Breast epithelium (tissue), 3 donors: ENCODE measurements at regions not wholly inside any gene's neighbourhood (a gene's known extent, or its start where the extent isn't known, plus 50 kb on each side); places are given as distances from the start of the nearest gene placed in this dataset.

Experiments used
- POLR2A ChIP-seq: fragments of 450-650 bp; IDR thresholded peaks from one replicate; pipeline ENCODE4 v1.6.1; 2016; ENCODE audit warnings: antibody characterized with exemption, mild to moderate bottlenecking, moderate library complexity
- POLR2AphosphoS5 ChIP-seq, 3 donors: sonication (generic); formaldehyde crosslinking; IDR thresholded peaks; one replicate each; pipeline ENCODE4 v1.6.1; 2017; ENCODE audit warnings: antibody characterized with exemption in 3 of 3
- TF ChIP-seq, protein P1 (sequence below), 3 donors: fragments of 450-650 bp; IDR thresholded peaks; one replicate each; pipeline ENCODE4 v1.5.1; 2016 to 2017; ENCODE audit warnings: antibody characterized with exemption in 3 of 3, mild to moderate bottlenecking in 3 of 3, moderate library complexity in 3 of 3

DNA sequence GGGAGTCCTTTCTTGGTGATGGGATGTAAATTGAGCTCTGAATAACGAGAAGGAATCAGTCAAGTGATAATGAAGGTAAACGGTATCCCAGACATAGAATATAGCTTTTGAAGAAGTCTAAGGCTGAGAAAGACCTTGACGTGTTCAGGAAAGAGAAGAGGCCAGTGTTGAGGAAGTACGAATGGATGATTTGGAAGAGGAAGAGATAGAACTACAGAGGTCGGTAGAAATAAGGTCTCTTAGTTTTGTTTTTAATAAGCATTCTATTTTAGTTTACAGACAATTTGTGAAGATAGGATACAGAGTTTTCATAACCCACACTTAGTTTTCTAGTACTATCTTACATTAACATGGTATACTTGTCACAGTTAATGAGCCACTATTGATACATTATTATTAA lies 1598.1 kb downstream of the FAM181B start:
- TF ChIP-seq POLR2A (no peak), POLR2AphosphoS5 (IDR thresholded peaks at IDR 0.05) (no peak)
- TF ChIP-seq, protein P1, sequence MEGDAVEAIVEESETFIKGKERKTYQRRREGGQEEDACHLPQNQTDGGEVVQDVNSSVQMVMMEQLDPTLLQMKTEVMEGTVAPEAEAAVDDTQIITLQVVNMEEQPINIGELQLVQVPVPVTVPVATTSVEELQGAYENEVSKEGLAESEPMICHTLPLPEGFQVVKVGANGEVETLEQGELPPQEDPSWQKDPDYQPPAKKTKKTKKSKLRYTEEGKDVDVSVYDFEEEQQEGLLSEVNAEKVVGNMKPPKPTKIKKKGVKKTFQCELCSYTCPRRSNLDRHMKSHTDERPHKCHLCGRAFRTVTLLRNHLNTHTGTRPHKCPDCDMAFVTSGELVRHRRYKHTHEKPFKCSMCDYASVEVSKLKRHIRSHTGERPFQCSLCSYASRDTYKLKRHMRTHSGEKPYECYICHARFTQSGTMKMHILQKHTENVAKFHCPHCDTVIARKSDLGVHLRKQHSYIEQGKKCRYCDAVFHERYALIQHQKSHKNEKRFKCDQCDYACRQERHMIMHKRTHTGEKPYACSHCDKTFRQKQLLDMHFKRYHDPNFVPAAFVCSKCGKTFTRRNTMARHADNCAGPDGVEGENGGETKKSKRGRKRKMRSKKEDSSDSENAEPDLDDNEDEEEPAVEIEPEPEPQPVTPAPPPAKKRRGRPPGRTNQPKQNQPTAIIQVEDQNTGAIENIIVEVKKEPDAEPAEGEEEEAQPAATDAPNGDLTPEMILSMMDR (IDR thresholded peaks at IDR 0.05) = no peak
